ENCODE measurements at regions not wholly inside any gene's neighbourhood (a gene's known extent, or its start where the extent isn't known, plus 50 kb on each side); places are given as distances from the start of the nearest gene placed in this dataset.

DNA sequence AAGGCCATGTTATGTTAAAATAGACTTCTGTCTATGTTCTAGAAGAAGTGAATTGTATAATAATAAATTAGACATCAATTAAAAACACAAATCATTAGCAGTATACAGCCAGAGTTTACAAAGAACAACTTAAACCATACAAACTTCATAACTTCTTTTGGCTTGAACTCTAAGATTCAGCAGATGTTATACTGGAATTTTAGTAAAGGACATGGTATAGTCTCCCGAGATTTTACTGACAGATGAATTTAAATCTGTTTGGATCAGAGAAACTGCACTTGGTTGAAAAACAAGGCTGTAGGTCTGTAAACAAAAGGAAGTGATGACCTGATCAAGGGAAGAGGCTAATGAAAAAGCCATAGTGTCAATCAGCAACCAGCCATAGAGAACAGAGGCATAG, 132.6 kb upstream of the TBX18 start:
- Histone ChIP-seq H3K4me2 (ENCODE audit: insufficient read depth, low read length) (no peak overlapping the region), H3K9me3 (replicated peaks; ENCODE audit: control insufficient read depth, insufficient read depth, low read depth, low read length) (no peaks in the 10 kb centered on the region), H3K36me3 (ENCODE audit: control insufficient read depth, insufficient read depth, low read length) (no peaks in the 10 kb centered on the region), H4K20me1 (replicated peaks; ENCODE audit: control insufficient read depth, insufficient read depth, low read length) (no peaks in the 10 kb centered on the region), H3K9me1 (ENCODE audit: control insufficient read depth, insufficient read depth, low read length) (no peaks in the 10 kb centered on the region), H2AFZ (ENCODE audit: low read depth, low read length) (no peak overlapping the region), H3K79me2 (ENCODE audit: control insufficient read depth, insufficient read depth, low read length) (no peaks in the 10 kb centered on the region), H3K27ac (ENCODE audit: extremely low read depth, low read depth, low read length) (no peak overlapping the region), H3K4me1 (replicated peaks in 1 of 2; ENCODE audit: control insufficient read depth in 2 of 2, insufficient read depth in 2 of 2, low read length in 2 of 2) (no peaks in the 10 kb centered on the region), H3K9ac (ENCODE audit: insufficient read depth in 1 of 2, low read depth in 2 of 2, low read length in 2 of 2) (no peak overlapping the region), H3K4me3 (no peak overlapping the region), H3K27me3 (ENCODE audit: control insufficient read depth in 2 of 2, insufficient read depth in 2 of 2, low read length in 2 of 2) (no peaks in the 10 kb centered on the region; a peak in 1 of 5 replicates)
- DNase-seq (ENCODE audit: extremely low read depth in 1 of 4, low spot score in 3 of 4) (no peak), FAIRE-seq (no peak), ATAC-seq (no peak)
- no peak for TF ChIP-seq ATF2 (CRISPR knock-in tag; IDR thresholded peaks at IDR 0.05)
- no peak for TF ChIP-seq ZBTB1 (CRISPR knock-in tag; IDR thresholded peaks at IDR 0.05; ENCODE audit: borderline replicate concordance, low read depth)
- no peak for TF ChIP-seq ZNF707 (CRISPR knock-in tag; conservative IDR thresholded peaks at IDR 0.05)
- TF ChIP-seq MGA (IDR thresholded peaks at IDR 0.05), result no peak
- no peak for TF ChIP-seq ZBTB9 (CRISPR knock-in tag; IDR thresholded peaks at IDR 0.05)
- TF ChIP-seq U2AF1 (optimal IDR thresholded peaks at IDR 0.05; ENCODE audit: low read depth, low read length), result no peak
- TF ChIP-seq ZNF175 (CRISPR knock-in tag; IDR thresholded peaks at IDR 0.05; ENCODE audit: low read depth), result no peak
- TF ChIP-seq NCOR1 (IDR thresholded peaks at IDR 0.05), result no peak
- TF ChIP-seq PPARD (CRISPR knock-in tag; IDR thresholded peaks at IDR 0.05), result no peak
- CTCF ChIA-PET (ENCODE audit: low intra/inter-chr PET ratio), result no interaction called here
- in situ Hi-C loops (cut with MboI) (no loop called here), intact Hi-C loops (cut with micrococcal nuclease) (no loop called here)
- POLR2A ChIA-PET, result no interaction called here
- BruUV-seq (replicated peaks), result no TSS peak
- WGBS (ENCODE audit: insufficient coverage, low coverage, missing lambda C conversion rate), result 0% methylated on average over 1 of the region's 1 CpG

All from K562 (cell line).